Gastrocnemius medialis (tissue), 4 donors: ENCODE measurements at regions not wholly inside any gene's neighbourhood (a gene's known extent, or its start where the extent isn't known, plus 50 kb on each side); places are given as distances from the start of the nearest gene placed in this dataset.

ENCODE experiments used
- POLR2A ChIP-seq, 2 donors: fragments of 450-650 bp; IDR thresholded peaks; one replicate each; pipeline ENCODE4 v1.6.1; 2017; ENCODE audit warnings: antibody characterized with exemption in 2 of 2, mild to moderate bottlenecking in 2 of 2, moderate library complexity in 2 of 2
- TF ChIP-seq, protein P1 (sequence below), 5 experiments: fragments of 450-650 bp in 3 of 5; fragments of 200-600 bp in 2 of 5; sonication (generic) in 2 of 5; IDR thresholded peaks in 4 of 5; conservative IDR thresholded peaks in 1 of 5; 1 replicate in 4 of 5; 2 replicates in 1 of 5; pipeline ENCODE4 v1.5.1; 2016 to 2019; ENCODE audit warnings: antibody characterized with exemption in 5 of 5, mild to moderate bottlenecking in 3 of 5, moderate library complexity in 3 of 5

DNA sequence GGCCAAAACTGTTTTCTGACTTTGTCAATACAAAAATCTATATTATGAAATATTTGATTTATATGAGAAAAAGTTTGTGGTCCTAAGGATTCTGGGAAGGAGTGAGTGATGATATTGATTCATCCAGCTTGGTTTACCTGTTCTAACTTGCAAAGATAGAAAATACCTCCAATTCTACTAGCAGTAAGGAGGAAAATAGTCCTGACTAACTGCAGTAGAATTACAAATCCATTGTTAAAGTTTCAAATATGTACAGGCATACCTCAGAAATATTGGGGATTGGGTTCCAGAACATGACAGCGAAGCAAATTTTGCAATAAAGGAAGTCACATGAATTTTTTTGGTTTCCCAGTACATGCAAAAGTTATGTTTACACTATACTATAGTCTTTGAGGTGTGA lies 158.8 kb upstream of the CYRIA start:
- TF ChIP-seq, protein P1, sequence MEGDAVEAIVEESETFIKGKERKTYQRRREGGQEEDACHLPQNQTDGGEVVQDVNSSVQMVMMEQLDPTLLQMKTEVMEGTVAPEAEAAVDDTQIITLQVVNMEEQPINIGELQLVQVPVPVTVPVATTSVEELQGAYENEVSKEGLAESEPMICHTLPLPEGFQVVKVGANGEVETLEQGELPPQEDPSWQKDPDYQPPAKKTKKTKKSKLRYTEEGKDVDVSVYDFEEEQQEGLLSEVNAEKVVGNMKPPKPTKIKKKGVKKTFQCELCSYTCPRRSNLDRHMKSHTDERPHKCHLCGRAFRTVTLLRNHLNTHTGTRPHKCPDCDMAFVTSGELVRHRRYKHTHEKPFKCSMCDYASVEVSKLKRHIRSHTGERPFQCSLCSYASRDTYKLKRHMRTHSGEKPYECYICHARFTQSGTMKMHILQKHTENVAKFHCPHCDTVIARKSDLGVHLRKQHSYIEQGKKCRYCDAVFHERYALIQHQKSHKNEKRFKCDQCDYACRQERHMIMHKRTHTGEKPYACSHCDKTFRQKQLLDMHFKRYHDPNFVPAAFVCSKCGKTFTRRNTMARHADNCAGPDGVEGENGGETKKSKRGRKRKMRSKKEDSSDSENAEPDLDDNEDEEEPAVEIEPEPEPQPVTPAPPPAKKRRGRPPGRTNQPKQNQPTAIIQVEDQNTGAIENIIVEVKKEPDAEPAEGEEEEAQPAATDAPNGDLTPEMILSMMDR (IDR thresholded peaks at IDR 0.05 in 4 of 5, conservative IDR thresholded peaks at IDR 0.05 in 1 of 5): no peak
- no peak for TF ChIP-seq POLR2A (IDR thresholded peaks at IDR 0.05)
